A673 (cell line): ENCODE measurements at regions not wholly inside any gene's neighbourhood (a gene's known extent, or its start where the extent isn't known, plus 50 kb on each side); places are given as distances from the start of the nearest gene placed in this dataset.

Source experiments
- BruUV-seq: library from RNA; stranded (reverse); fragments of 400-500 nt; replicated peaks from 2 replicates; lab custom pipeline; 2021; lab: Mats Ljungman, UMichigan
- CTCF ChIA-PET: fragments of 300-600 bp; sonication (Branson Sonifier 250); formaldehyde crosslinking; loops from one replicate; lab custom pipeline; 2022; ENCODE audit warnings: antibody characterized with exemption; lab: Charles Lee
- POLR2A ChIA-PET: fragments of 300-600 bp; sonication (Branson Sonifier 250); formaldehyde crosslinking; loops from one replicate; lab custom pipeline; 2022; ENCODE audit warnings: antibody characterized with exemption; ENCODE audit not compliant: low non-redundant PET; lab: Charles Lee
- DNase-seq: peaks from one replicate; pipeline ENCODE4 v3.0.0-alpha.2; 2015; ENCODE audit warnings: low spot score
- H3K27ac ChIP-seq: fragments of 200-600 bp; sonication (generic); 2 replicates; pipeline ENCODE4 v1.5.1; 2016; ENCODE audit warnings: mixed run types, low read depth, mild to moderate bottlenecking, mixed read lengths, antibody characterized with exemption, low read length; ENCODE audit not compliant: poor library complexity, severe bottlenecking
- H3K27me3 ChIP-seq: fragments of 200-600 bp; sonication (generic); replicated peaks from 2 replicates; pipeline ENCODE4 v1.6.1; 2017; ENCODE audit warnings: mixed run types, low read depth, mild to moderate bottlenecking, mixed read lengths, antibody characterized with exemption, low read length; ENCODE audit not compliant: insufficient read depth, poor library complexity
- H3K36me3 ChIP-seq: fragments of 200-600 bp; sonication (generic); 2 replicates; pipeline ENCODE4 v1.6.1; 2016; ENCODE audit warnings: mixed run types, mild to moderate bottlenecking, mixed read lengths, antibody characterized with exemption, low read length; ENCODE audit not compliant: insufficient read depth, poor library complexity, severe bottlenecking
- H3K4me1 ChIP-seq: fragments of 200-600 bp; sonication (generic); 2 replicates; pipeline ENCODE4 v1.6.1; 2017; ENCODE audit warnings: mixed run types, mild to moderate bottlenecking, mixed read lengths, antibody characterized with exemption, low read length; ENCODE audit not compliant: insufficient read depth, poor library complexity, severe bottlenecking
- H3K4me3 ChIP-seq: fragments of 200-600 bp; sonication (generic); 2 replicates; pipeline ENCODE4 v1.5.1; 2016; ENCODE audit warnings: low read depth, mixed run types, mild to moderate bottlenecking, mixed read lengths, low read length; ENCODE audit not compliant: poor library complexity, severe bottlenecking
- H3K9me3 ChIP-seq: fragments of 200-600 bp; sonication (generic); 2 replicates; pipeline ENCODE4 v1.6.1; 2016; ENCODE audit warnings: mixed run types, low read depth, mild to moderate bottlenecking, mixed read lengths, antibody characterized with exemption, low read length; ENCODE audit not compliant: poor library complexity, severe bottlenecking
- EZH2 ChIP-seq: fragments of 200-600 bp; sonication (generic); IDR thresholded peaks from 2 replicates; pipeline ENCODE4 v1.6.1; 2017; ENCODE audit warnings: borderline replicate concordance, low read depth, mild to moderate bottlenecking, mixed read lengths, antibody characterized with exemption, low read length; ENCODE audit not compliant: poor library complexity, severe bottlenecking
- intact Hi-C: fragments of 100-400 bp; cut with micrococcal nuclease; formaldehyde crosslinking; loops from one replicate; pipeline ENCODE4 v1.10.0; 2022; ENCODE audit not compliant: unreplicated experiment
- TF ChIP-seq, protein P1 (sequence below): fragments of 300-800, 200-600 bp; sonication (generic); conservative IDR thresholded peaks from 2 replicates; pipeline ENCODE4 v1.5.1; 2017; ENCODE audit warnings: low read depth, mild to moderate bottlenecking, antibody characterized with exemption, low read length, moderate library complexity, mixed read lengths

- BruUV-seq = no TSS peak
- TF ChIP-seq, protein P1, sequence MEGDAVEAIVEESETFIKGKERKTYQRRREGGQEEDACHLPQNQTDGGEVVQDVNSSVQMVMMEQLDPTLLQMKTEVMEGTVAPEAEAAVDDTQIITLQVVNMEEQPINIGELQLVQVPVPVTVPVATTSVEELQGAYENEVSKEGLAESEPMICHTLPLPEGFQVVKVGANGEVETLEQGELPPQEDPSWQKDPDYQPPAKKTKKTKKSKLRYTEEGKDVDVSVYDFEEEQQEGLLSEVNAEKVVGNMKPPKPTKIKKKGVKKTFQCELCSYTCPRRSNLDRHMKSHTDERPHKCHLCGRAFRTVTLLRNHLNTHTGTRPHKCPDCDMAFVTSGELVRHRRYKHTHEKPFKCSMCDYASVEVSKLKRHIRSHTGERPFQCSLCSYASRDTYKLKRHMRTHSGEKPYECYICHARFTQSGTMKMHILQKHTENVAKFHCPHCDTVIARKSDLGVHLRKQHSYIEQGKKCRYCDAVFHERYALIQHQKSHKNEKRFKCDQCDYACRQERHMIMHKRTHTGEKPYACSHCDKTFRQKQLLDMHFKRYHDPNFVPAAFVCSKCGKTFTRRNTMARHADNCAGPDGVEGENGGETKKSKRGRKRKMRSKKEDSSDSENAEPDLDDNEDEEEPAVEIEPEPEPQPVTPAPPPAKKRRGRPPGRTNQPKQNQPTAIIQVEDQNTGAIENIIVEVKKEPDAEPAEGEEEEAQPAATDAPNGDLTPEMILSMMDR = no peak
- no peak for TF ChIP-seq EZH2
- no peaks in the 10 kb centered on the region for H3K9me3 ChIP-seq
- H3K4me3 ChIP-seq = no peak overlapping the region
- no peak overlapping the region for H3K27ac ChIP-seq
- no peak for DNase-seq
- intact Hi-C loops = no loop called here
- POLR2A ChIA-PET = no interaction called here
- no peaks in the 10 kb centered on the region for H3K36me3 ChIP-seq
- CTCF ChIA-PET = no interaction called here
- peaks cover 42% of the 10 kb centered on the region for H3K27me3 ChIP-seq
- no peaks in the 10 kb centered on the region for H3K4me1 ChIP-seq
Measured at GRCh38 chr1:209102120-209102519, 481.4 kb upstream of the CAMK1G start.

- Histone ChIP-seq H3K27me3 (peaks cover 42% of the 10 kb centered on the region), H3K4me1 (no peaks in the 10 kb centered on the region), H3K9me3 (no peaks in the 10 kb centered on the region), H3K36me3 (no peaks in the 10 kb centered on the region), H3K4me3 (no peak overlapping the region), H3K27ac (no peak overlapping the region)
- POLR2A ChIA-PET = no interaction called here
- BruUV-seq = no TSS peak
- CTCF ChIA-PET = no interaction called here
- intact Hi-C loops = no loop called here
- TF ChIP-seq, protein P1 = no peak
- no peak for TF ChIP-seq EZH2
- no peak for DNase-seq
Measured at GRCh38 chr1:209102531-209102930, 481.0 kb upstream of the CAMK1G start.

- Histone ChIP-seq H3K27ac (no peak overlapping the region), H3K27me3 (peaks cover 42% of the 10 kb centered on the region), H3K36me3 (no peaks in the 10 kb centered on the region), H3K4me3 (no peak overlapping the region), H3K4me1 (no peaks in the 10 kb centered on the region), H3K9me3 (no peaks in the 10 kb centered on the region)
- no peak for DNase-seq
- CTCF ChIA-PET = no interaction called here
- intact Hi-C loops = no loop called here
- TF ChIP-seq, protein P1 = no peak
- TF ChIP-seq EZH2 = no peak
- POLR2A ChIA-PET = no interaction called here
- no TSS peak for BruUV-seq
Measured at GRCh38 chr1:209103092-209103491, 480.4 kb upstream of the CAMK1G start.
